K562 (cell line): ENCODE measurements at regions not wholly inside any gene's neighbourhood (a gene's known extent, or its start where the extent isn't known, plus 50 kb on each side); places are given as distances from the start of the nearest gene placed in this dataset.

Experiments used
- ATAC-seq: fragments of 200-7000 bp; cut with Tn5 transposase; 3 replicates; pipeline ENCODE4 v1.9.1; 2020; ENCODE audit warnings: moderate library complexity
- BruUV-seq: library from RNA; stranded (reverse); fragments of 400-500 nt; replicated peaks from 2 replicates; lab custom pipeline; 2021; lab: Mats Ljungman, UMichigan
- CTCF ChIA-PET: fragments of 300-600 bp; formaldehyde crosslinking; extraction: SDS; loops from one replicate; lab custom pipeline; 2021; ENCODE audit warnings: low intra/inter-chr PET ratio; lab: Yijun Ruan, JAX
- POLR2A ChIA-PET: fragments of 300-600, 350-650 bp; sonication (Branson Sonifier 250); formaldehyde crosslinking; extraction: SDS; loops from one replicate; lab custom pipeline; 2021; ENCODE audit warnings: antibody characterized with exemption, inconsistent platforms; lab: Yijun Ruan, JAX
- DNase-seq, 4 experiments: peaks; one replicate each; pipeline versions ENCODE4 v3.0.0 to v3.0.0-alpha.2; 2011 to 2018; ENCODE audit warnings: low spot score in 3 of 4, mixed read lengths in 3 of 4; ENCODE audit errors: extremely low read depth in 1 of 4
- FAIRE-seq: peaks from 2 replicates; lab custom pipeline; 2011; peaks lifted over from hg19 to GRCh38; lab: Jason Lieb, UNC
- H2AFZ ChIP-seq: 2 replicates; pipeline ENCODE4 v1.6.0; 2011; ENCODE audit warnings: low read depth, low read length, control low read depth, inconsistent platforms
- H3K27ac ChIP-seq: fragments of 200-600 bp; 3 replicates; pipeline ENCODE4 v1.8.0; 2011; ENCODE audit warnings: low read depth, mild to moderate bottlenecking, control low read depth, inconsistent platforms, low read length, moderate library complexity, mixed read lengths; ENCODE audit errors: extremely low read depth
- H3K27me3 ChIP-seq, 2 experiments: fragments of 300-600 bp in 1 of 2; 2 replicates in 1 of 2; 3 replicates in 1 of 2; pipeline versions ENCODE4 v1.6.0 to v1.8.0; 2011; ENCODE audit warnings: inconsistent platforms in 2 of 2, low read length in 2 of 2, mild to moderate bottlenecking in 1 of 2, mixed read lengths in 1 of 2, moderate library complexity in 1 of 2; ENCODE audit not compliant: control insufficient read depth in 2 of 2, insufficient read depth in 2 of 2
- H3K36me3 ChIP-seq: fragments of 300-600 bp; 3 replicates; pipeline ENCODE4 v1.8.0; 2011; ENCODE audit warnings: mild to moderate bottlenecking, low read length, inconsistent platforms; ENCODE audit not compliant: control insufficient read depth, insufficient read depth
- H3K4me1 ChIP-seq, 2 experiments: fragments of 200-600 bp in 1 of 2; replicated peaks in 1 of 2; 2 replicates in 1 of 2; 3 replicates in 1 of 2; pipeline versions ENCODE4 v1.5.1 to v1.8.0; 2011; ENCODE audit warnings: inconsistent platforms in 2 of 2, low read length in 2 of 2, mild to moderate bottlenecking in 1 of 2, mixed read lengths in 1 of 2, moderate library complexity in 1 of 2; ENCODE audit not compliant: control insufficient read depth in 2 of 2, insufficient read depth in 2 of 2
- H3K4me2 ChIP-seq: 2 replicates; pipeline ENCODE4 v1.6.1; 2011; ENCODE audit warnings: low read length, control low read depth, inconsistent platforms, mixed read lengths; ENCODE audit not compliant: insufficient read depth
- H3K4me3 ChIP-seq: fragments of 200-600 bp; sonication (generic), shearing (Covaris generic); 2 replicates; pipeline ENCODE4 v1.5.1; 2016; ENCODE audit warnings: control low read depth, inconsistent platforms
- H3K79me2 ChIP-seq: fragments of 200-600 bp; 3 replicates; pipeline ENCODE4 v1.8.0; 2011; ENCODE audit warnings: low read length, inconsistent platforms; ENCODE audit not compliant: control insufficient read depth, insufficient read depth
- H3K9ac ChIP-seq, 2 experiments: 2 replicates each; pipeline versions ENCODE4 v1.6.0 to v1.6.1; 2011; ENCODE audit warnings: low read depth in 2 of 2, low read length in 2 of 2, control low read depth in 1 of 2, inconsistent platforms in 1 of 2, mild to moderate bottlenecking in 1 of 2, mixed read lengths in 1 of 2; ENCODE audit not compliant: insufficient read depth in 1 of 2
- H3K9me1 ChIP-seq: one replicate; pipeline ENCODE4 v1.6.0; 2011; ENCODE audit warnings: inconsistent platforms, mild to moderate bottlenecking, low read length, moderate library complexity; ENCODE audit not compliant: control insufficient read depth, insufficient read depth
- H3K9me3 ChIP-seq: replicated peaks from 2 replicates; pipeline ENCODE4 v1.5.1; 2011; ENCODE audit warnings: low read depth, low read length, inconsistent platforms; ENCODE audit not compliant: control insufficient read depth, insufficient read depth
- H4K20me1 ChIP-seq: replicated peaks from 2 replicates; pipeline ENCODE4 v1.6.1; 2011; ENCODE audit warnings: low read length, inconsistent platforms, mixed read lengths; ENCODE audit not compliant: control insufficient read depth, insufficient read depth
- CREM ChIP-seq: IDR thresholded peaks from 2 replicates; pipeline ENCODE4 v1.6.1; 2014; ENCODE audit warnings: antibody characterized with exemption, low read depth
- KLF6 ChIP-seq: fragments of 250-450 bp; sonication (Bioruptor Pico); IDR thresholded peaks from 2 replicates; pipeline ENCODE4 v1.4.0; 2020; ENCODE audit warnings: mild to moderate bottlenecking, moderate library complexity, borderline replicate concordance
- RFX1 ChIP-seq: fragments of 450-650 bp; IDR thresholded peaks from 2 replicates; pipeline ENCODE4 v1.6.1; 2016; ENCODE audit warnings: mild to moderate bottlenecking, moderate library complexity
- SIN3A ChIP-seq, 2 experiments: fragments of 150-350 bp in 1 of 2; IDR thresholded peaks; 2 replicates each; pipeline ENCODE4 v1.6.1; 2011 to 2016; ENCODE audit warnings: borderline replicate concordance in 2 of 2, low read depth in 2 of 2, low read length in 2 of 2, mild to moderate bottlenecking in 2 of 2, moderate library complexity in 2 of 2; ENCODE audit not compliant: control insufficient read depth in 1 of 2
- WGBS: fragments of 100-300 bp; shearing (Covaris generic); methylation state at CpG from one replicate; pipeline ENCODE4 v1.1.6; 2016; ENCODE audit warnings: low coverage, mixed read lengths; ENCODE audit not compliant: insufficient coverage; ENCODE audit errors: missing lambda C conversion rate; 5-methylcytosine and 5-hydroxymethylcytosine counted together
- in situ Hi-C: fragments of 300-500 bp; cut with MboI; formaldehyde crosslinking; loops from 4 replicates; pipeline ENCODE4 v1.15.0; 2018; ENCODE audit warnings: inconsistent platforms, mixed read lengths
- intact Hi-C: fragments of 100-400 bp; cut with micrococcal nuclease; formaldehyde crosslinking; loops from 2 replicates; pipeline ENCODE4 v1.14.2; 2022
- TF ChIP-seq, protein P1 (sequence below): IDR thresholded peaks from 3 replicates; pipeline ENCODE4 v1.6.1; 2011; ENCODE audit warnings: borderline replicate concordance, mild to moderate bottlenecking, moderate library complexity; ENCODE audit not compliant: insufficient read length; ENCODE audit errors: extremely low read depth

DNA sequence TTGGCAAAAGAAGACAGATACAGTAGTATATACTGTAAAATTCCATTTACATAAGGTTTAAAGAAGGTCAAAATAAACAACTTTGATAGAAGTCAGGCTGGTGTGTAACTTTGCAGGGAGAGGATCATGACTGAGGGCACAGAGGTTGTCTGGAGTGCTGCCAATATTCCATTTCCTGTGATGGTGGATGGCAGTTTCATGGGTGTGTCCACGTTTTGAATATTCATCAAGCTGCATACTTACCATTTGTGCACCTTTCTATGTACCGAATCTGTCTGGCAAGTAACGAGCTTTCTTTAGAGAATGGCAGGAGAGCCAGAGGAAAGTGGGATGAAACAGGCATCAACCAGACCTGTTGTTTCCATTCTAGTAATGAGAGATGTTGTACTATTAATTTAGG is 420.5 kb upstream of the HTR2A start:
- Histone ChIP-seq H3K27me3 (no peaks in the 10 kb centered on the region), H3K9me1 (no peaks in the 10 kb centered on the region), H3K9me3 (no peaks in the 10 kb centered on the region), H3K4me3 (no peak overlapping the region), H3K36me3 (no peaks in the 10 kb centered on the region)
- no peak for DNase-seq
- FAIRE-seq: no peak
- in situ Hi-C loops: no loop called here
- no peak for TF ChIP-seq RFX1
- no peak for TF ChIP-seq KLF6 (CRISPR knock-in tag)
- TF ChIP-seq SIN3A (IDR thresholded peaks at IDR 0.05; ENCODE audit: borderline replicate concordance in 2 of 2, control insufficient read depth in 1 of 2, low read depth in 2 of 2, low read length in 2 of 2): no peak
- TF ChIP-seq, protein P1, sequence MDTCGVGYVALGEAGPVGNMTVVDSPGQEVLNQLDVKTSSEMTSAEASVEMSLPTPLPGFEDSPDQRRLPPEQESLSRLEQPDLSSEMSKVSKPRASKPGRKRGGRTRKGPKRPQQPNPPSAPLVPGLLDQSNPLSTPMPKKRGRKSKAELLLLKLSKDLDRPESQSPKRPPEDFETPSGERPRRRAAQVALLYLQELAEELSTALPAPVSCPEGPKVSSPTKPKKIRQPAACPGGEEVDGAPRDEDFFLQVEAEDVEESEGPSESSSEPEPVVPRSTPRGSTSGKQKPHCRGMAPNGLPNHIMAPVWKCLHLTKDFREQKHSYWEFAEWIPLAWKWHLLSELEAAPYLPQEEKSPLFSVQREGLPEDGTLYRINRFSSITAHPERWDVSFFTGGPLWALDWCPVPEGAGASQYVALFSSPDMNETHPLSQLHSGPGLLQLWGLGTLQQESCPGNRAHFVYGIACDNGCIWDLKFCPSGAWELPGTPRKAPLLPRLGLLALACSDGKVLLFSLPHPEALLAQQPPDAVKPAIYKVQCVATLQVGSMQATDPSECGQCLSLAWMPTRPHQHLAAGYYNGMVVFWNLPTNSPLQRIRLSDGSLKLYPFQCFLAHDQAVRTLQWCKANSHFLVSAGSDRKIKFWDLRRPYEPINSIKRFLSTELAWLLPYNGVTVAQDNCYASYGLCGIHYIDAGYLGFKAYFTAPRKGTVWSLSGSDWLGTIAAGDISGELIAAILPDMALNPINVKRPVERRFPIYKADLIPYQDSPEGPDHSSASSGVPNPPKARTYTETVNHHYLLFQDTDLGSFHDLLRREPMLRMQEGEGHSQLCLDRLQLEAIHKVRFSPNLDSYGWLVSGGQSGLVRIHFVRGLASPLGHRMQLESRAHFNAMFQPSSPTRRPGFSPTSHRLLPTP: no peak
- no peak for TF ChIP-seq CREM
- TF ChIP-seq, all 486 proteins: peak for 0
- WGBS: 3% methylated on average over 3 of the region's 3 CpGs
- intact Hi-C loops: no loop called here
- no peak overlapping the region for H3K9ac ChIP-seq
- no TSS peak for BruUV-seq
- no peak for ATAC-seq
- H4K20me1 ChIP-seq: no peaks in the 10 kb centered on the region
- no peak overlapping the region for H2AFZ ChIP-seq
- H3K79me2 ChIP-seq: no peaks in the 10 kb centered on the region
- H3K27ac ChIP-seq: no peak overlapping the region
- CTCF ChIA-PET: no interaction called here
- no peak overlapping the region for H3K4me2 ChIP-seq
- POLR2A ChIA-PET: no interaction called here
- H3K4me1 ChIP-seq: no peaks in the 10 kb centered on the region
